ENCODE measurements at regions not wholly inside any gene's neighbourhood (a gene's known extent, or its start where the extent isn't known, plus 50 kb on each side); places are given as distances from the start of the nearest gene placed in this dataset.

- no peaks in the 10 kb centered on the region for H3K36me3 ChIP-seq (ENCODE audit: low read depth, missing control alignments)
- no peaks in the 10 kb centered on the region for H3K27me3 ChIP-seq
- H3K4me3 ChIP-seq, result no peak overlapping the region
- no peaks in the 10 kb centered on the region for H3K9me3 ChIP-seq
- H3K27ac ChIP-seq, result no peak overlapping the region
- 93 to 94% methylated on average over 3 of the region's 3 CpGs for WGBS, 2 donors
- no peak for TF ChIP-seq CTCF (IDR thresholded peaks at IDR 0.05)
- no peak for TF ChIP-seq POLR2A (IDR thresholded peaks at IDR 0.05)
- H3K4me1 ChIP-seq, result peaks cover 16% of the 10 kb centered on the region
- no peak for DNase-seq
- intact Hi-C loops (cut with DNase I; ENCODE audit: low total_unique reads), result no loop called here
These were observed 50.0 kb downstream of the PITPNM2 start for GRCh38 chr12:123100882-123101281.

GRCh38 chr12:123100450-123100849, 50.4 kb downstream of the PITPNM2 start:
- WGBS, 2 donors, result 89 to 94% methylated on average over 9 of the region's 9 CpGs
- no peak overlapping the region for H3K4me3 ChIP-seq

GRCh38 chr12:123099560-123100192, 51.2 kb downstream of the PITPNM2 start:
- Histone ChIP-seq H3K4me3 (no peak overlapping the region), H3K9me3 (no peaks in the 10 kb centered on the region), H3K27ac (no peak overlapping the region), H3K27me3 (no peaks in the 10 kb centered on the region), H3K36me3 (ENCODE audit: low read depth, missing control alignments) (no peaks in the 10 kb centered on the region), H3K4me1 (peaks cover 21% of the 10 kb centered on the region)
- no peak for DNase-seq
- 95 to 96% methylated on average over 5 of the region's 5 CpGs for WGBS, 2 donors
- no peak for TF ChIP-seq CTCF (IDR thresholded peaks at IDR 0.05)
- no peak for TF ChIP-seq POLR2A (IDR thresholded peaks at IDR 0.05)
- intact Hi-C loops (cut with DNase I; ENCODE audit: low total_unique reads), result loop anchor here (10.0 kb wide), 1 partner anchor 45 kb away; no protein-coding TSS in a partner anchor

More at GRCh38 chr12:123100450-123100849, 50.4 kb downstream of the PITPNM2 start:
- no peak for TF ChIP-seq CTCF (IDR thresholded peaks at IDR 0.05)
- no peak for TF ChIP-seq POLR2A (IDR thresholded peaks at IDR 0.05)
- DNase-seq, result no peak
- Histone ChIP-seq H3K9me3 (no peaks in the 10 kb centered on the region), H3K27ac (no peak overlapping the region), H3K27me3 (no peaks in the 10 kb centered on the region), H3K36me3 (ENCODE audit: low read depth, missing control alignments) (no peaks in the 10 kb centered on the region), H3K4me1 (peaks cover 16% of the 10 kb centered on the region)
- intact Hi-C loops (cut with DNase I; ENCODE audit: low total_unique reads), result no loop called here

- Histone ChIP-seq H3K9me3 (no peaks in the 10 kb centered on the region), H3K36me3 (ENCODE audit: low read depth, missing control alignments) (no peaks in the 10 kb centered on the region), H3K27ac (no peak overlapping the region), H3K4me1 (peaks cover 30% of the 10 kb centered on the region), H3K4me3 (no peak overlapping the region), H3K27me3 (no peaks in the 10 kb centered on the region)
- TF ChIP-seq CTCF (IDR thresholded peaks at IDR 0.05) (no peak), POLR2A (IDR thresholded peaks at IDR 0.05) (no peak)
- intact Hi-C loops (cut with DNase I; ENCODE audit: low total_unique reads), result loop anchor here (10.0 kb wide), 1 partner anchor 46 kb away; no protein-coding TSS in a partner anchor
- no peak for DNase-seq
- 67 to 81% methylated on average over 2 of the region's 2 CpGs for WGBS, 2 donors
These were observed 52.1 kb downstream of the PITPNM2 start for GRCh38 chr12:123098780-123099179.

GRCh38 chr12:123097561-123098084, 53.3 kb downstream of the PITPNM2 start:
- TF ChIP-seq CTCF (IDR thresholded peaks at IDR 0.05) (no peak), POLR2A (IDR thresholded peaks at IDR 0.05) (no peak)
- Histone ChIP-seq H3K36me3 (ENCODE audit: low read depth, missing control alignments) (no peaks in the 10 kb centered on the region), H3K9me3 (no peaks in the 10 kb centered on the region), H3K27me3 (no peaks in the 10 kb centered on the region), H3K27ac (peak overlapping the region in 1 of 2 donors; percentile 57), H3K4me3 (no peak overlapping the region), H3K4me1 (peaks cover 30% of the 10 kb centered on the region)
- intact Hi-C loops (cut with DNase I; ENCODE audit: low total_unique reads), result loop anchor here (10.0 kb wide), 1 partner anchor 47 kb away; no protein-coding TSS in a partner anchor
- 33 to 44% methylated on average over 12 of the region's 12 CpGs for WGBS, 2 donors
- peak; percentile 75 for DNase-seq
